ENCODE measurements at regions not wholly inside any gene's neighbourhood (a gene's known extent, or its start where the extent isn't known, plus 50 kb on each side); places are given as distances from the start of the nearest gene placed in this dataset.
"Not testable (repeated sequence)": the region's sequence is repeated elsewhere in the genome, so short reads cannot be mapped to it uniquely, and the experiment has no call there.

DNA sequence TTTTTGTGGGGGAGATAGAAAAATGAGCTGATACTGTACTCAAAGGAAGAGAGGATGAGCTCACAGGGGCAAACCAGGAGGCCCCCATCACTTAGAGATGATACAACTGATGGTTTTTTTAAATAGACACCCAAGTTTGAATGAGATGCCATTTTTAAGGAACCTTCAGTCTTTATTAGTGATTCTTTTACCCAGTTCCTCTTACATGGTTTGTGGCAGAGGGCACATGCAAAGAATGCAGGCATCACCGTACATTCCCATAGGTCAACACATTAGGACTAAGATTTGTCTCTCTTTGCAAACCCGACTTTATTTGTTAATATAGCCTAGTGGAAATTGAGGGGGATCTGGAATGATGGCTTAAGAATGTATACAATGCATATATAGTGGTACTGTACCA lies 250.9 kb downstream of the ASXL3 start:
- POLR2A ChIA-PET, result no interaction called here
- CTCF ChIA-PET, result no interaction called here

DNA sequence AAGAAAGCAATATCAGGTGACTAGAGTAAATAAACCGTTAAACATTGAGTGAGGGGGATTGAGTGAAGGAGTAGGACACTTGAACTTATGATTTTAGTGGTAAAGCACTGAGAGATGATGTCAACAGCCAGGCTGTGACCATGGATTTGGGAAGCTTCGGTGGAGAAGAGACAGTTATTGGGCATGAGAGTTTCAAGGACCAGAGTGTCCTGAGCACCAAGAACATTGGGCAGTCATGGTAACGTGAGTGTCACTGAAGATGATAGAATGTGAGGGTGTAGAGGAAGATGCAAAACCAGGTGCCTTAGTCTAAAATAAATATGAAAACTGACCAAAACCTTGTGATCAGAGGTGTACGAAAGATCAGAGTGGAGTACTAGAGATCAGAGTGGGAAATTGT lies 248.1 kb downstream of the ASXL3 start:
- POLR2A ChIA-PET, result no interaction called here
- CTCF ChIA-PET, result no interaction called here

DNA sequence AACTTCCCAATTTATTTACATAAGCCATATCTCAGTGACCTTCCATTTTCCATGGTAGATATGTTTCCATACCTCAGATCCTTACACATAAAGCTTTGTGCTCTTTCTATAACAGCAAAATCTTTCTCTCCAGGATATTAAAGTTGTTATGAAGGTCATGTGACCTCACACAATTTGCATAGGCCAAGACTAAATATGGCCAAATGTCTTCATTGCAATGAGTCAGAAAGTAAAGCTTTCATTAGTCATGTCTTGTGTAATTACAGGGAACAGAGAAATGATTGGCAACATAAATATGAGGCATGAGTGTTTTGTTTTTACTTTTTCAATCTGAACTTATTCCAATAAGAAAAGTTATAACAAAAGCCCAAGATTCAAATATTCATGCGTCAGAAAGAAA lies 243.5 kb downstream of the ASXL3 start:
- CTCF ChIA-PET, result no interaction called here
- POLR2A ChIA-PET, result no interaction called here

DNA sequence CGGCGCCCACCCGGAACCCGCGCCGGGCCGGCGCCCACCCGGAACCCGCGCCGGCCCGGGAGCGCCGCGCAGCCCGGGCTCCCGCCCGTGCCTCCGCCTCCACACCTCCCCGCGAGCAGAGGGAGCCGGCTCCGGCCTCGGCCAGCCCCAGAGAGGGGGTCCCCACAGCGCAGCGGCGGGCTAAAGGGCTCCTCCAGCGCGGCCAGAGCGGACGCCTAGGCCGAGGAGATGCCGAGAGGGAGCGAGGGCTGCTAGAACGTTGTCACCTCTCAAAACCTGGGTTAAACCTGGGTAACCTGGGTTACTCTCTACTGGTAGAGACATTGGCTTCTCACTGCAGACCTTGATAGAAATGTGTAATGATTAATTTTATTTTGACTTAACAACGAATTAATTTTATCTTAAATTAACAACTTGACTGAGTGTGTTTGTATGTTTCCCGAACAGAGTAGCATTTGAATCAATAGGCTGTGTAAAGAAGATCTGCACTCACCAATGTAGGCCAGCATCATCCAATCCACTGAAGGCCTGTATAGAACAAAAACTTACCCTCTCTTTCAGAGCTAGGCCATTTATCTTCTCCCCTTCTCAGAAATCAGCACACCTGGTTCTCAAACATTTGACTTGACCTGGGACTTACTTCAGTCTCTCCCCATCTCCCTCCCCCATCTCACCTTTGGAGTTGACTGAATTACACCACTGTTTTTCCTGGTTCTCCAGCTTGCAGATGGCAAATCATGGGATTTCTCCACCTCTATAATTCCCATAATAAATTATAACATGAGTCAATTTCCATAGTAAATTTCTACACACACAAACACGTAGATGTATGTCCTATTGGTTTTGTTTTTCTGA lies 242.7 kb downstream of the ASXL3 start:
- ChIA-PET CTCF (no interaction called here), POLR2A (no interaction called here)

DNA sequence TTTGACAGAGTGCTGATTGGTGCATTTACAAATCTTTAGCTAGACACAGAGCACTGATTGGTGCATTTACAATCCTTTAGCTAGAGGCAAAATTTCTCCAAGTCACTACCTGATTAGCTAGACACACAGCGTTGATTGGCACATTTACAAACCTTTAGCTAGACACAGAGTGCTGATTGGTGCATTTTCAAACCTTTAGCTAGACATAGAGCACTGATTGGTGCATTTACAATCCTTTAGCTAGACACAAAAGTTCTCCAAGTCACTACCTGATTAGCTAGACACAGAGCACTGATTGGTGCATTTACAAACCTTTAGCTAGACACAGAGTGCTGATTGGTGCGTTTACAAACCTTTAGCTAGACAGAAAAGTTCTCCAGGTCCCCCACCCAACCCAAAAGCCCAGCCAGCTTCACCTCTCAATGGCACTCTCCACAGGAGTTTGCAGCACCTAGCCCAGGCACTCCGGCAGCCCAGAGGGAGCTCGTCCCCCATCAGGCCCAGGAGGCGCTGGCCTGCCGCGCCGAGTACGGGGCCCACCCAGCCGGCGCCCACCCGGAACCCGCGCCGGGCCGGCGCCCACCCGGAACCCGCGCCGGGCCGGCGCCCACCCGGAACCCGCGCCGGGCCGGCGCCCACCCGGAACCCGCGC lies 241.8 kb downstream of the ASXL3 start:
- CTCF ChIA-PET, result not testable (repeated sequence)

DNA sequence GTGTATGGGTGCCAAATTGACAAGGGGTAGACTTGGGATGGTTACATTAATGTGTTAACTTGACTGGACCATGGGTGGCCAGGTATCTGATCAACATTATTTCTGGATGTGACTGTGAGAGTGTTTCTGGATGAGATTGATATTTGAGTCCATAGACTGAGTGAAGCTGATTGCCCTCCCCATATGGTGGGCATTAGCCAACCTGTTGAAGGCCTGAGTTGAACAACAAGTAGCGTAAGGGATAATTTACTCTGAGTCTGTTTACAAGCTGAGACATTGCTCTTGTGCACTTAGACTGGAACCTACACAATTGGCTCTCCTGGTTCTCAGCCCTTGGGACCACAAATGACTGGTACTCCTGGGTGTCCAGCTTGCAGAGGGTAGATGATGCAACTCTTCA lies 240.1 kb downstream of the ASXL3 start:
- ChIA-PET CTCF (no interaction called here), POLR2A (no interaction called here)

More for the DNA sequence above, 241.8 kb downstream of the ASXL3 start:
- POLR2A ChIA-PET, result not testable (repeated sequence)

DNA sequence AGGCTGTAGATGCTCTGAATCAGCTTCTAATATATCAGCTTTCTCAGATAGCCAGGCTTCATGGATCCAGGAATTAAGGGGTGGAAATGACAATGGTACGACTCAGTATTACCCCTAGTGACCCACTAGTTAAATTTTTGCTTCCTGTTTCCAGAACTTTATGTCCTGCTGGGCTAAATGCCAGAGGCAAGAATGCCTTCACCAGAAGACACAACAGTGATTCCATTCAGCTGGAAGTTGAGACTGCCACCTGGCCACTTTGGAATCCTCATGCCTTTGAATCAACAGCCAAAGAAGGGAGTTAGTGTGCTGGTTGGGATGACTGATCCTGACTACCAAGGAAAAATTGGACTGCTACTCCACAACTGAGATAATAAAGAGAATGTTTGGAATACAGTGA lies 239.1 kb downstream of the ASXL3 start:
- ChIA-PET POLR2A (no interaction called here), CTCF (no interaction called here)

DNA sequence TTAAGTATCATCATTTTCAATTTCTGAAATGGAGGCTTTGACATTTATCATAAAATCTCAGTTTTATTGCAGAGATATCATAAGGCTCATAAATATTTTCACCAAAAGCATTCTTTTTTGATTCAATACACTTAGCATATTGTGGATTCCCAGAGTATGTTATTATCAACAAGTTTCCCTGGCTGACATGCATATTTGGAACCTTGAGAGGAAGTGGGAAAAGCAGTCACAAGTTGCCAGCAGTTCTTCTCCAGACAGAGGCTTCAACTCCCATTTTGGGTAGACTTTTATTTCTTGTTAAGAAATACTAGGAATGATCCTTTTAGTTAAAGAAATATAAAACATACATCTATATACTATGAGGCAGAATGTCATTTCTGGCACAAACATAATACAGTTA lies 236.5 kb downstream of the ASXL3 start:
- CTCF ChIA-PET, result no interaction called here
- POLR2A ChIA-PET, result no interaction called here

DNA sequence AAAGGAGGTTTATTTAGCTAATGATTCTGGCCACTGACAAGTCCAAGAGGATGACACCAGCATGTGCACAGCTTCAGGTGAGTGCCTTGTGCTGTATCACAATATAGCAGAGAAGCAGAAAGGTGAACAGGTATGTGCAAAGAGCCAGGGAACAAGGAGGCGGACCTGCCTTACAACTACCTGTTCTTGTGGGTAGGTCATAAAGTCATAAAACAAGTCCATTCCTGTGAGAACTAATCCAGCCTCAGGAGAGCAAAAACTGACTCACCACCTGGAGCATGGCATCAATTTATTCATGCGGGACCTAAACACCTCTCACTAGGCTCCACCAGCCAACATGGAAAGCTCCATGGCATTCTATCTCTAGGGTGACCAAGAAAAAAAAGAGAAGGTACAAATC lies 234.2 kb downstream of the ASXL3 start:
- CTCF ChIA-PET, result no interaction called here
- POLR2A ChIA-PET, result no interaction called here

DNA sequence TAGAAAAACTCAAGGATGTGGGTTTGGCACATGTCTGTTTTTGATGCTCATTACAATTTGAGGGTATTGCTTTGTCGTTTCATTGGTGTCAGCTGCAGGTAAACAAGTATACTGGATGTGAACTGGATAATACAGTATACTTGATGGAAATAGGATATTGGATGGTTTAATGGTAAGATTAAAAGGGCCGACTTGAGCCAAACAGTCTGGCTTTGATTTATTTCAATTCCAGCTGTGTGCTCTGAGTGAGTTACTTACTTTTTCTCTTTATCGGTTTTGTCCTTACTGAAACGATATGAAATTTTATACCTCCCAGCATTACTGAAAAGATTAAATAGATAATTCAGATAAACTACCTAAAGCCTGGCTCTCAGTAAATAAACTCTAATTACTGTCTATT lies 227.6 kb downstream of the ASXL3 start:
- CTCF ChIA-PET, result no interaction called here
- POLR2A ChIA-PET, result no interaction called here

DNA sequence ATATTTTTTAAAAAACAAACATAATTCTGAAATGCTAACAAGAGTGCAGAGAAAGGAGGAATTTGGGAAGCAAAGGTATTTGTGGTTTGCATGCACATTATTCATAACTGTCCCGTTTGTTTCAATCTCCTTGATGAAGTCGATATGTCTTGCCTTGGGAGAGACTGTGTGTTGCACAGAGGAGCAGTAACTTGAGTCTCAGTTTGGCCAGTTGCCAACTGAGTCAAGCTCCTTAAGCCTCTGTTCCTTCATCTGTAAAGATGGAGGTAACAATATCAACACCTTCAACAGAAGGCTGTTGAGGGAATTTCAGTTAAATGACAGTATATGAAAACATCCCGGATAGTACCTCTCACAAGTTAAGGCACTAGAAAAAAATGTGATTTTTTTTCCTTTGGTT lies 226.2 kb downstream of the ASXL3 start:
- CTCF ChIA-PET, result no interaction called here
- POLR2A ChIA-PET, result no interaction called here

DNA sequence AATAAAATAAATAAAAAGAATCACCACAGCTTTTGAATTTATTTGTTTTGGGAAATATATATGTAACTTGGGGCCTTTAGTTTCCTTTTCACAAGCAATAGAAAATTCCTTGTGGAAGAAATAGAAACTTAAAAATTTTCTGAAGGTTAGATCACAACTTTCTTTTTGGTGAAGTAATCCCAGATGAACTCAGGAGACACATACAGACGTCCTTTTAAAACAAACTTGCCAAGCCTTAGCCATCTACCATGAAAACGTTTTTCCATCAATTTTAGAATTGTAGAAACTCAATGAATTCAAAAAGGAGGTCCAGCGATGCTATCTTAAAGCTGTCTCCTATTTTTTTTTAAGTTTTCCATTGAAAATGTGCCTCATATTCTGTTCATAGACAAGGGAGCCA lies 225.6 kb downstream of the ASXL3 start:
- ChIA-PET POLR2A (no interaction called here), CTCF (no interaction called here)

DNA sequence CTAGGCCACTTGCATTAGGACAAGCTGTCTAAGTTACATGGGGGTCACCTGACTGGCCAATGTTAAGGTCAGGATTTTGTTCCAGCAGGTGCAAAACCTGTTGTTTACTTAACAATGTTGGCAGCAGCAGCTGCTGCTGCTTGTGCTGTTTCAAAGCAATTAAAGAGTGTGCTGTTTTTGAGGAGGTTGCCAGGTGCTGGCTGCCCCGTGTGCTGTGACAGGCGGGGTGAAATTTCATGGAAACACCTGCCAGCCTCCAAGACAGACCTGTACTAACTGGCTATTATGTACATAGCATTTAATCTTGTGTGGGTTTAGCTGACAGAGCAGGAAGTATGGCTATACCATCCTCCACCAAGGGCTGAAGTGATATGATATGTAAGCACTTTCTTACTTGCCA lies 224.9 kb downstream of the ASXL3 start:
- POLR2A ChIA-PET, result no interaction called here
- CTCF ChIA-PET, result no interaction called here

All from activated CD8-positive, alpha-beta memory T cell treated with anti-CD3 and anti-CD28 coated beads for 36 hours (primary cell).